Kidney tubule cell (primary cell): ENCODE measurements at regions not wholly inside any gene's neighbourhood (a gene's known extent, or its start where the extent isn't known, plus 50 kb on each side); places are given as distances from the start of the nearest gene placed in this dataset.

Experiments used
- DNase-seq: peaks from one replicate; pipeline ENCODE4 v3.0.0-alpha.2; 2018; ENCODE audit warnings: low spot score

DNA sequence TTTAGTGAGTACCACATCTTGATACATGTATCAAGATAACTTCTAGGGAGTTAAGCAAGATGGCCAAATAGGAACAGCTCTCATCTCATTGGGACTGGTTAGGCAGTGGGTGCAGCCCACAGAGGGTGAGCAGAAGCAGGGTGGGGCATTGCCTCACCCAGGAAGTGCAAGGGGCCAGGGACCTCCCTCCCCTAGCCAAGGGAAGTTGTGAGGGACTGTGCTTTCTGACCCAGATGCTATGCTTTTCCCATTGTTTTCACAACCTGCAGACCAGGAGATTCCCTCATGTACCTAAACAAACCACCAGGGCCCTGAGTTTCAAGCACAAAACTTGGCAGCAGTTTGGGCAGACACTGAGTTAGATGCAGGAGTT, 665.0 kb upstream of the CBLB start:
- DNase-seq = no peak

- peak; percentile 73 for DNase-seq
Observed at GRCh38 chr3:106534206-106534605, 665.4 kb upstream of the CBLB start.

DNA sequence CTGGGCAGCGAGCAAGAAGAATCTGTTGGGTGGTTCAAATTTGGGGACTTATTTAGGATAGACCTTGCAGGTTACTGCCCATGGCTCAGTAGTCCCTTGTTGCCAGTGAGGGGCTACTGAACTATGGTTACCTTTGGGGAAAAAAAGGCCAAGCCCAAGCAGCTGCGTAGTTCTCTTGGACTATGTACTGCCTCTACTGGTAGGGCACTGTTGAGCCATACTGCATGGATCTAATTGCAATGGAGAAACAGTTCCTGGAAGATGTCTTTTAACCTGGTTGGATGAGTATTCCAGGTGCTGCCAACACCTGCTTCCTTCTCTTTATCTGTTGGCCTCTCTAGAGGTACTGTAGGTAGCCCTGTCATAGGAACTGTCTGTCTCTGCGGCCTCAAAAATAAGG, 671.9 kb upstream of the CBLB start:
- no peak for DNase-seq

DNA sequence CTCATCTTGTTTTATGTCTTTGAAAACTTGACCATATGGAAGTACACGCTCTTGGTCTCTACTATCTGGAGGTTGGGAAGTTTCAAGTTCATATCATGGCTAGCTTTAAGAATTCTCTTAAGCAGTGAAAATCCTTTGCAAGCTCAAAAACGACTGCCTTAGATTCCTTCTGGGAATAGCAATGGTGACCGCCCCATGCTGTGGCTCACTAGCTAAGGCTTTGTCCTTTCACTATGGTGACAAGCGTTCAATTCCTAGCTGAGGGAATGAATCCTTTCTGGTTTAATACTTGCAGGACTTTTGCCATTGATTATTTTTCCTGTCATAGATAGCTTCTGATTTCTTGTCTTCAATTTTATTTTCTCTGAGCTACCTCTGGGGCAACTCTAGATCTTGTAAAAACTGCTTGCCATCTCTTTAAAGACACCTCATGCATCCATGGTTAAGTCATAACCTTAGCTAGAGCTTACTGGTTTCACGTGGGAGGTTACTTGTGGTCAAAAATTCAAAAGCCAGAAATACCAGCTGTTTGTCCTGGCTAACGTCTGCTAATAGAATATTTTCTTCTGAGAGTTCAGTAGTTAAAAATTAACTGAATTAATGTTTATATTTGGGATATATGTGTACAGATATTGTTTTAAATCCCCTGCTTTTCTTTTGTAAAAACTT, 673.4 kb upstream of the CBLB start:
- peak; percentile 62 for DNase-seq

DNA sequence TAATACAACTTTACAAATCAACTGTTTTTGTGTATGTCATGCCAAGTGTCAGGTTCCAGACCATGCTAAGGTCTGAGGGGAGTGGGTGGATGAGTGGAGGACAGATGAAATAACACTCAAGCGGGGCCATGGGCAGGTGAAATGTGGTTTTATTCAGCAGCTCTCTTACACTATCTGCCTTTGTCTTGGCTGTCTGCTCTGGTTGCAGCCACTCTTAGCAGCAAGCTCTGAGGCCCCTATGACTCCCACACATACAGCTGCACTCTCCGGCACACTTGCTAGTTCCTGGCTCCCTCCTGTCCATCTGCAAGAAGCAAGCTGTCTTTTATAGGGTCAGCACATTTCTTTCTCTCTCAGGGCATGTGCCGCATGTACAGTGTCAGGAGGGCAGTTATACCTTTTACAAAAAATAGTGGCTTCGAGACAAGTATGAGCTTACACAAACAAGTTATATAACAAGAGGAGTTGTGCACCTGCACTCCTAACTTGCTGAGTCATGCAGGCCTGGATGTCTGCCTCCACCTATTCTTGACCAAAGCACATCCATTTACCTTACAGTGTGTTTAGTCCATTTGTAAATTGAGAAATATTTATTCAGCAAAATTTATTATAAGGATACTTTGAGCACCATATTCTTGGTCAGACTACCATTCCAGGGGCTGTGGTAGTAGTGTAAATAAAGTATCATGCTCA, 683.7 kb upstream of the CBLB start:
- DNase-seq = no peak

DNA sequence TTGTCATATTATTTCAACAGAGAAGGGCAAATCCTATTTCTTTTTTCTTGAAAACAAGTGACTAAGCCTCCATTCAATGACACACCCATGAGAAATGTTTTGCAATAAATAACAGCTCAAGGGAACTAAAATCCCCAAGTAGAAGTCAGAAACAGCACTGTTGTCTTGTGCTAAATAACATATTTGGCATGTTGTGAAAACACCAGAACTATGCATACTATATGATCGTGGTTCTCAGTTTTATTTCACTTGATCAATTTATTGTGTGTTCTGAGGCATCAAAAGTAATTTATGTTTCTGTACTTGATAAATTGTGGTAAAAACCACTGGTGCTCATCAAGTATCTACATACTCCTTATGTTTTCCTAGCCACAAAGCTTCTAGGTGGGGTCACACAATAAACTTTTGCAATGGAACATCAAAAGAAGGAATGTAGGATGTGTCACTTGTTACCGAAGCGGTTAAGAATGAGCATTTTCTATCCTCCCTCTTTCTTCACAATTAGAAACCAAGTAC, 691.7 kb upstream of the CBLB start:
- DNase-seq = peak; percentile 61

GRCh38 chr3:106566277-106566676, 697.5 kb upstream of the CBLB start:
- no peak for DNase-seq

- DNase-seq = peak; percentile 37
Observed at GRCh38 chr3:106570426-106570825, 701.6 kb upstream of the CBLB start.

- no peak for DNase-seq
Observed at GRCh38 chr3:106573605-106574004, 704.8 kb upstream of the CBLB start.

DNA sequence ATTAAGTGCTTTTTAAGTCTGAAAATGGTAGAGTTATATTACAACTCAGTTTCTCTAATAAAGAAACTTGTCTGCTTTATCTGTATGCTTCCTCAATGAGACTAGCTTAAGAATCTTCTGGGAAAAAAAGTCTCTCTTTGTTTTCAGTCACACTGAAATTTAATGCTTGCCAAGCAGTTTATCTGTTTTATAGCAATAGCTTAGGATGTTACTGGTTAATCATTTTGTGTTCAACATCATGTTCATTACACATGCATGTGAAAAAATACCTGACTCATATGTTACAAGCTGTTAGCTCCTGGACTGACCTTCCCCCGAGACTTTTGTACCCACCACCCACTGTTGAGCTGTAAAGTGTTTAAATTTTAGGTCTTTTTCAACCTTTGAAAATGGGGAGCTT, 706.2 kb upstream of the CBLB start:
- DNase-seq = peak; percentile 7

GRCh38 chr3:106577241-106577640, 708.4 kb upstream of the CBLB start:
- DNase-seq = no peak

GRCh38 chr3:106578911-106579310, 710.1 kb upstream of the CBLB start:
- DNase-seq = no peak

GRCh38 chr3:106582151-106582550, 713.3 kb upstream of the CBLB start:
- DNase-seq = no peak

DNA sequence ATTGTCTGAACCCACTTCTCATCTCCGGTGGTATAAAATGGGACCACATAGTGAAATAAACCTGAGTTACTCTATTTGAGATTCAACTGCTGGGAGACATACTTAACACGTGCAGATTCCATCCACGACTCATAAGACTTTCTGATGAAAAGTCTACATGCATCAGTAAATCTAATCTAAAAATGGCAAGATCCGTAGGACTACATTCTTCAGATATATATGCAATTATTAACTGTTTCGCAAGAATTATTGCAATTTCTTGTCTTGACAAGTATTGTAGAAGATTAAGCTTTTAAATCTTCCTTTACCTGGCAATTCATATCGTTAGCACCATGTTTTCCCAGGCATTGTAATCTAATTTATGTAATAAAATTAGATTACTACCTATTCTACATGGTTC, 718.7 kb upstream of the CBLB start:
- DNase-seq = no peak

GRCh38 chr3:106588739-106589138, 719.9 kb upstream of the CBLB start:
- DNase-seq = no peak

DNA sequence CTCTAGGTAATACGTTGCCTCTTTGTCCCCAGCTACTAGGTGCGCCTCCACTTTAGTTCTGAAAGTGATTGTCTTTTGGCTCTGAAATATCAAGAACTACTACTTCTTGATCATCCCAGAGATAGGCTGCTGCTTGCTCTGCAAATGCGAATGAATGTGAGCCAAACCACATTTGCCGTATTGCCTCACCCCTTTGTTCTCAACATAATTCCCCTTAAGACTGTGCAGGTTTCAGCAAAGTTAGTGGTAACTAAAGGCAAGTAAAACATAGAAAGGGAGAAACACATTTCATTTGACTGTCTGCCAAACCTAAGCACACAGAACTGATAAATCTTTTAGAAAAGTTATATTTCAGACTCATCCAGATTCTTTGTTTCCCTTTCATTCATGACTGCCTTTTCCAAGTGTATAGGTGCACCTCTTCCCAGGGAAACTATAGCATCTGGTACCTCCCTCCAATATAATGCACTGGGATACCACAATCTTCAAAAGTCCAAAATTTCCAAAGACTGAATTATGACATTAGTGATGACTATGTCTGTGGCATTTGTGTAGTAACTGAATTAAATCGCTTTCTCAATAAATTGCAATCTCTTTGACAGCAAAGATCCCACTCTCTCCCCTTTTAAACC, 720.6 kb upstream of the CBLB start:
- no peak for DNase-seq

GRCh38 chr3:106590216-106590615, 721.4 kb upstream of the CBLB start:
- DNase-seq = no peak

- DNase-seq = no peak
Observed at GRCh38 chr3:106593381-106593780, 724.6 kb upstream of the CBLB start.

GRCh38 chr3:106609666-106610301, 741.0 kb upstream of the CBLB start:
- DNase-seq = peak; percentile 74

DNA sequence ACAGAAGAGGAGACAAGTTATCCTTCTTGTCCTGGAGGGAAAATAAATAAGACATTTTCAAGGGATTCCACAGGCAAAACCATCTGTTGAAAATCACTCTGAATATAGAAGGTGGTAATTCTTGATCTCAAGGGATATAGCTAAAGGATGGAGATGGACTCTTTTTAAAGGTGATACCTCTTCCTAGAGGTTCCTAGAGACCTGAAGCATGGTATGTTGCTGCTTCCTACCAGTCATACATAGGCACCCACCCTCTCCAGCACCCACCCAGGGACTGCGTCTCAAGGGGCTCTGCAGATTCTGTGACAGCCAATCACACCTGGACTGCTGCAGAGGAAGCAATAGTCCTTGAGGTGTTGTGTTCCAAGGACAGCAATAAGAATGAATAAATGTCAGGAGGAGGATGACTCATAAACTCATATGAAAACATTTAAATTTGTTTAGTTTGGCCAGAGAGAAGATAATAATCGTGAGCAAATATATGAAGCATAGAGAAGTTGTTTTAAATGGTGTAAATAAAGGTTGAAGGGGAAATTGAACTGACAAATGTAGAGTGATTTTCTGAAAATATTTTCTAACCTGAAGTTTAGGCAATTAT, 741.6 kb upstream of the CBLB start:
- DNase-seq = no peak

- no peak for DNase-seq
Observed at GRCh38 chr3:106611116-106611515, 742.3 kb upstream of the CBLB start.

GRCh38 chr3:106611841-106612240, 743.0 kb upstream of the CBLB start:
- no peak for DNase-seq
